Activated CD8-positive, alpha-beta memory T cell treated with anti-CD3 and anti-CD28 coated beads, Interleukin-2, amount 50 U/mL, for 24 hours (primary cell): ENCODE measurements at regions not wholly inside any gene's neighbourhood (a gene's known extent, or its start where the extent isn't known, plus 50 kb on each side); places are given as distances from the start of the nearest gene placed in this dataset.
"Not testable (repeated sequence)": the region's sequence is repeated elsewhere in the genome, so short reads cannot be mapped to it uniquely, and the experiment has no call there.

Experiments used
- DNase-seq: peaks from one replicate; pipeline ENCODE4 v3.0.0-alpha.2; 2020; ENCODE audit errors: extremely low read depth

DNA sequence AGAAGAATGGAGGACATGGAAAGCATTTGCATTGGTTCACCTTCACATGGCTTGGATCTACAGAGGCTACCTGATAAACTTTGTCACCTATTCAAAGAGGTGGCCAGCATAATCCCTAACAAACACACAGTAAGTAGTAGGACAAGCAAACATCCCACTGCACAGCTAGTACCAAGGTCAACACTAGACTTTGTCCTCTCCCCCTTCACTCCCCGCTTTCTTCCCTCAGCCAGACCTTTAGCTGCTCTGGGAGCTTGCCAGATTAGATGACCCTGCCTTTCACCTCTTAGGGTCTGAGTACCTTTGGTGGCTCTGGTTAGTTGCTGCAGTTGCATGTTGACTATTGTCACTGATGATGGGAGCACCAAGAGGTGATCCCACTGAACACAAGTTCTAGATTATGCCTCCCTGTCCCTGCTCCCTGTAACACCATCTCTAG is 211.3 kb downstream of the CCDC74A start:
- not testable (repeated sequence) for DNase-seq

GRCh38 chr2:131753640-131754561 is 226.2 kb downstream of the CCDC74A start:
- no peak for DNase-seq

GRCh38 chr2:131754929-131755720 is 227.4 kb downstream of the CCDC74A start:
- no peak for DNase-seq

DNA sequence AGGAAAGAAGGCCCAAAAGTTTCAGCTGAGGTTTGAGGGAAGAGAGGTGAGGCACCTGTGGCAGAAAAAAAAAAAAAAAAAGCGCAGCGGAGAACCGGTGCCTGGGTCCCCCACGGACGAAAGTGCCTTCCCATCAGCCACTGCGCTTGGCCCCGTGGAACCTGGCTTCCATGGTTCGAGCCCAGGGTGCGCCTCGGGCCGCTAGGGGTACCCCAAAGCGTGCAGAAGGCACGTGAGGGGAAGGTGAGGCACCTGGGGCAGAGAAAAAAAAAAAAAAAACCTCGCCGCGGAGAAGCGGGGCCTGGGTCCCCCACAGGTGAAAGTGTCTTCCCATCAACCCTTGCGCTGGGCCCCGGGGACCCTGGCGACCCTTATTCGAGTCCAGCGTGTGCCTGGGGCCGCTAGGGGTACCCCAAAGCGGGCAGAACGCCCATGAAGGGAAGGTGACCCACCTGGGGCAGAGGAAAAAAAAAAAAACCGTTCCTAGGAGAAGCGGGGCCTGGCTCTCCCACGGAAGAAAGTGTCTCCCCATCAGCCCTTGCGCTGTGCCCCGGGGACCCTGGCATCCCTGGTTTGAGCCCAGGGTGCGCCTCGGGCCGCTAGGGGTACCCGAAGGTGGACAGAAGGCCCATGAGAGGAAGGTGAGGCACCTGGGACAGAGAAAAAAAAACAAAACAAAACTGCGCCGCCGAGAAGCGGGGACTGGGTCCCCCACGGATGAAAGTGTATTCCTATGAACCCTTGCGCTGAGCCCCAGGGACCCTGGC is 228.6 kb downstream of the CCDC74A start:
- DNase-seq = no peak

DNA sequence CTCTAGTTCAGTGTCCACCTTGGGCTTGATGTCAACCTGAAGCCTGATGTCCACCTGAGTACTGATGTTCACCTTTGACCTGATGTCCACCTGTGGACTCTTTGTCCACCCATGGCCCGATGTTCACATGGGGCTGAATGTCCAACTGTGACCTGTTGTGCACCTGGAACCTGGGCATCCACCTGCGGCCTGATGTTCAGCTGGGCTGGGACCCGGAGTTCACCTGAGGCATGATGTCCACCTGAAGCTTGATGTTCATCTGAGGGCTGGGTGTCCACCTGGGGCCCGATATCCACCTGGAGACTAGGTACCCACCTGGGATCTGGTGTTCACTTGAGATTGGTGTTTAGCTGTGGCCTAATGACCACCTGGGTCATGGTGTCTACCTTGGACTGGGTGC is 231.3 kb downstream of the CCDC74A start:
- DNase-seq = not testable (repeated sequence)

DNA sequence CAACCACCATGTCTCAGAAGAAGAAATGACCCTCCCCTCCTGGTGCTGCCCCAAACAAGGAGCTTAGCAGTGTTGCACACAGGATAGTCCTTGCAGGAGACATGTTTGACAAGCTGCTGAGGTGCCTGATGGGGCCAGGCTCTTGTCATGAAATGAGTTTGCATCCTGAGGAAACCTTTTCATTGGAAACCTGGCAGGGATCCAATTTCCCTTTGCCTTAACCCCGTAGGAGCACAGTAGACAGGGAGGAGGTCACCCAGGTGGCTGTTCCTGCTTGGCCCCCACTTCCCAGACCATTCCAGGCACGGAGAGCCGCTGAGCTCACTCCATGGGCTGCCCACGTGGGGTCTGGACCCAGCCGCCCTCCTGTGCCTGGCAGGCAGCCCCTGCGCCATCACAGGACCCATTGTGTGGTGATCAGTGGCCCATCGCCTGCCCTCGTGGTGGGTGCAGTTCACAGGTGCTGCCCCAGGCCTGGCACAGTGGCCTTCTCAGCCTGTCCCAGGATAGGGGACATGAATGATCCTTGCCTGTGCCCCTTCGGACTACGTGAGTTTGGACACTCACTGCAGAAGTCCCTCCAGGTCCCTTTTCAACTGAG is 247.4 kb downstream of the CCDC74A start:
- DNase-seq = not testable (repeated sequence)

- DNase-seq = not testable (repeated sequence)
Observed at GRCh38 chr2:131775903-131776506, 248.3 kb downstream of the CCDC74A start.

- DNase-seq = not testable (repeated sequence)
Observed at GRCh38 chr2:131780446-131780845, 252.8 kb downstream of the CCDC74A start.

GRCh38 chr2:131801210-131801744 is 273.6 kb downstream of the CCDC74A start:
- no peak for DNase-seq

- peak; percentile 24 for DNase-seq
Observed at GRCh38 chr2:131801745-131802350, 274.2 kb downstream of the CCDC74A start.

GRCh38 chr2:131802351-131802836 is 274.7 kb downstream of the CCDC74A start:
- DNase-seq = not testable (repeated sequence)

DNA sequence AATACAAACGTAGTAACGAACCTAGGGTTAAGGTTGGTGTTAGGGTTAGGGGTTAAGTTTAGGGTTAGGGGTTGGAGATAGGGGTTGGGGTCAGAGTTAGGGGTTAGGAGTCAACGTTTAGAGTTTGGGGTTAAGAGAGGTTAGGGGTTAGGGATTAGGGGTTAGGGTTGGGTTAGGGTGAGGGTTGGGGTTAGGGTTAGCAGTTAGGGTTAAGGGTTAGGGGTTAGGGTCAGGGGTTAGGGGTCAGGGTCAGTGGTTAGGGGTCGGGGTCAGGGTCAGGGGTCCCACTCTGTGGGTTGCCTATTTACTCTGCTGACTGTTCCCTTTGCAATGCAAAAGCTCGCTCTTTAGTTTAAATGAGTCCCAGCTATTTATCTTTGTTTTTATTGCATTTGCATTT is 275.5 kb downstream of the CCDC74A start:
- not testable (repeated sequence) for DNase-seq

DNA sequence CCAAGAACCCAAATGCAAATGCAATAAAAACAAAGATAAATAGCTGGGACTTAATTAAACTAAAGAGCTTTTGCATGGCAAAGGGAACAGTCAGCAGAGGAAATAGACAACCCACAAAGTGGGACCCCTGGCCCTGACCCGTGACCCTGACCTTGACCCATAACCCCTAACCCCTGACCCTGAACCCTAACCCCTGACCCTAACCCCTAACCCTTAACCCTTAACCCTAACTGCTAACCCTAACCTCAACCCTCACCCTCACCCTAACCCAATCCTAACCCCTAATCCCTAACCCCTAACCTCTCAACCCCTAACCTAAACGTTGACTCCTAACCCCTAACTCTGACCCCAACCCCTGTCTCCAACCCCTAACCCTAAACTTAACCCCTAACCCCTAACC is 284.9 kb downstream of the CCDC74A start:
- not testable (repeated sequence) for DNase-seq

- not testable (repeated sequence) for DNase-seq
Observed at GRCh38 chr2:131813378-131813777, 285.7 kb downstream of the CCDC74A start.

DNA sequence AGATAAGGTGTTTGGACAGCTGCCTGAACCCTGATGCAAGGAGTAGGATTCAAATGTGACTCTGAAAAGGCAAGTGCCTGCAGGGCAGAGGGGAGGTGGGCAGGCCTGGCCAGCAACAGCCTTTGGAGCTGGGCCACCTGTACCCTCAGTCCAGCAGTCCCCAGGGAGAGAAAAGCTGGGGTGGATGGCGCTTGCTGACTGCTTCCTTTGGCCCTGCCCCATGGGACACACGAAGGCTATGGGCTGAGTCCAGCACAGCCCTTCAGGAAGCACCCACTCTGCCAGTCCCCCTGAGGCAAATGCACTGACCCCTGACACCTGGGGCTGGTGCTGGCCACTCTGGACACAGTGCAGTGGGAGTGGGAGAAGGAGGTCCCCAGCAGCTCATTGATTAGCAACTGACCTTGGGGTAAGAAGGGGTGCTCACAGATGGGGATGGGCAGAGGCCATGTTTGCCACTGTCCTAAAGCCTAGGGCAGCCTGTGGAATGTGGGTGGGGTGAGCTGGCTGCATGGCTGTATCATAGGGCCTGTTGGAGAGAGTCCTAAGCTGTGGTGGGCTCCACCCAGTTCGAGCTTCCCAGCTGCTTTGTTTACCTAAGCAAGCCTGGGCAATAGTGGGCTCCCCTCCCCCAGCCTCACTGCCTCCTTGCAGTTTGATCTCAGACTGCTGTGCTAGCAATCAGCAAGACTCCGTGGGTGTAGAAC is 290.7 kb downstream of the CCDC74A start:
- DNase-seq = not testable (repeated sequence)

- not testable (repeated sequence) for DNase-seq
Observed at GRCh38 chr2:131822237-131822721, 294.6 kb downstream of the CCDC74A start.

GRCh38 chr2:131823058-131823457 is 295.4 kb downstream of the CCDC74A start:
- not testable (repeated sequence) for DNase-seq

DNA sequence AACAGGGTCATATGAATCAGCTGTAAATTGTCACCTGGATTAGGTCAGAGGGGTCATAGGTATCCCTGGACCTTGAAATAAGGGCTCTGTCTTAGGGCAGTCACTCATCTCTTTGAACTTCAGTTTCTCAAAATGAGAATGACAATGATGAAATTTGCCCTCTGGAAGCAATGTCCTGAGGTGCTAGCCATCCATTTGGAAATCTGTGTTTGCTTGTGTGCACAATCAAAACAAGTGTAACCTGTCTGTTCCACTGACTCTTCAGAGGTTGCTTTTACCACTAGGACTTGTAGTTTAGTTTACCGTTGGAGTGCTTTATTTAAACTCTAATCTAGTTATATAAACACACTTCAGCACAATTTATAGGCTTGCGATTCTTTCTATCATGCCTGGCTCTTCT is 297.3 kb downstream of the CCDC74A start:
- not testable (repeated sequence) for DNase-seq

- no peak for DNase-seq
Observed at GRCh38 chr2:131827481-131828163, 299.9 kb downstream of the CCDC74A start.
